Left renal cortex interstitium (tissue), 4 donors: ENCODE measurements at regions not wholly inside any gene's neighbourhood (a gene's known extent, or its start where the extent isn't known, plus 50 kb on each side); places are given as distances from the start of the nearest gene placed in this dataset.

Experiments
- DNase-seq, 4 donors: peaks; one replicate each; pipeline ENCODE4 v3.0.0-alpha.2; 2013; ENCODE audit warnings: low read depth in 4 of 4, low spot score in 2 of 4, missing footprints in 1 of 4

- DNase-seq: no peak
Measured at GRCh38 chr6:4311976-4312860, 176.8 kb upstream of the ECI2 start.

- no peak for DNase-seq
Measured at GRCh38 chr6:4309540-4309939, 174.2 kb upstream of the ECI2 start.

GRCh38 chr6:4308364-4308763 is 173.0 kb upstream of the ECI2 start:
- no peak for DNase-seq

- no peak for DNase-seq
Measured at GRCh38 chr6:4304927-4305455, 169.6 kb upstream of the ECI2 start.

GRCh38 chr6:4303638-4304037 is 168.3 kb upstream of the ECI2 start:
- no peak for DNase-seq

GRCh38 chr6:4302524-4302923 is 167.1 kb upstream of the ECI2 start:
- no peak for DNase-seq

- DNase-seq: no peak
Measured at GRCh38 chr6:4301871-4302270, 166.5 kb upstream of the ECI2 start.

- DNase-seq: no peak
Measured at GRCh38 chr6:4300917-4301316, 165.5 kb upstream of the ECI2 start.

- no peak for DNase-seq
Measured at GRCh38 chr6:4299476-4299875, 164.1 kb upstream of the ECI2 start.

- no peak for DNase-seq
Measured at GRCh38 chr6:4297348-4297747, 162.0 kb upstream of the ECI2 start.

- no peak for DNase-seq
Measured at GRCh38 chr6:4296552-4296951, 161.2 kb upstream of the ECI2 start.

GRCh38 chr6:4295783-4296155 is 160.4 kb upstream of the ECI2 start:
- DNase-seq: no peak

- no peak for DNase-seq
Measured at GRCh38 chr6:4295058-4295782, 159.8 kb upstream of the ECI2 start.

- DNase-seq: no peak
Measured at GRCh38 chr6:4294636-4295035, 159.3 kb upstream of the ECI2 start.

GRCh38 chr6:4291453-4292403 is 156.4 kb upstream of the ECI2 start:
- no peak for DNase-seq

- no peak for DNase-seq
Measured at GRCh38 chr6:4289770-4290320, 154.5 kb upstream of the ECI2 start.

GRCh38 chr6:4287811-4288244 is 152.5 kb upstream of the ECI2 start:
- DNase-seq: no peak

GRCh38 chr6:4287372-4287771 is 152.0 kb upstream of the ECI2 start:
- DNase-seq: no peak

- DNase-seq: no peak
Measured at GRCh38 chr6:4282926-4283325, 147.6 kb upstream of the ECI2 start.
